Cardiac muscle cell (in vitro differentiated cells and primary cell): ENCODE measurements at regions not wholly inside any gene's neighbourhood (a gene's known extent, or its start where the extent isn't known, plus 50 kb on each side); places are given as distances from the start of the nearest gene placed in this dataset.

Experiments used
- DNase-seq, 2 donors: peaks; one replicate each; pipeline versions ENCODE4 v3.0.0 to v3.0.0-alpha.2; 2010 to 2017; ENCODE audit warnings: low read depth in 1 of 2, low spot score in 1 of 2
- H3K27ac ChIP-seq: fragments of 200-600 bp; sonication (generic); 2 replicates; pipeline ENCODE4 v1.5.1; 2016
- H3K27me3 ChIP-seq: fragments of 200-600 bp; sonication (generic); 2 replicates; pipeline ENCODE4 v1.6.0; 2016; ENCODE audit warnings: control low read depth
- H3K36me3 ChIP-seq: fragments of 200-600 bp; sonication (generic); 2 replicates; pipeline ENCODE4 v1.5.1; 2016; ENCODE audit warnings: control low read depth
- H3K4me1 ChIP-seq: fragments of 200-600 bp; sonication (generic); 2 replicates; pipeline ENCODE4 v1.8.1; 2017; ENCODE audit warnings: low read depth, mild to moderate bottlenecking, mixed run types
- H3K4me3 ChIP-seq: fragments of 200-600 bp; sonication (generic); 2 replicates; pipeline ENCODE4 v1.5.1; 2016; ENCODE audit warnings: mild to moderate bottlenecking
- H3K9me3 ChIP-seq: fragments of 200-600 bp; sonication (generic); 2 replicates; pipeline ENCODE4 v1.5.1; 2017; ENCODE audit warnings: low read depth, mild to moderate bottlenecking, control low read depth
- CTCF ChIP-seq: IDR thresholded peaks from 2 replicates; pipeline ENCODE4 v1.5.1; 2012; ENCODE audit warnings: low read depth, mild to moderate bottlenecking, low read length

GRCh38 chr2:65482971-65483370 is 50.6 kb upstream of the SPRED2 start:
- DNase-seq = no peak
- Histone ChIP-seq H3K4me1 (no peaks in the 10 kb centered on the region), H3K4me3 (no peak overlapping the region), H3K27me3 (no peaks in the 10 kb centered on the region), H3K9me3 (no peaks in the 10 kb centered on the region), H3K36me3 (no peaks in the 10 kb centered on the region), H3K27ac (no peak overlapping the region)
- no peak for TF ChIP-seq CTCF
